H9 (cell line): ENCODE measurements at regions not wholly inside any gene's neighbourhood (a gene's known extent, or its start where the extent isn't known, plus 50 kb on each side); places are given as distances from the start of the nearest gene placed in this dataset.

Experiments
- DNase-seq: peaks from one replicate; pipeline ENCODE4 v3.0.0-alpha.2; 2017
- H2AFZ ChIP-seq: one replicate; pipeline ENCODE4 v1.6.1; 2013; ENCODE audit warnings: mild to moderate bottlenecking, low read length, control low read depth, moderate library complexity
- H2AK5ac ChIP-seq: 2 replicates; pipeline ENCODE4 v1.6.1; 2013; ENCODE audit warnings: low read length, control low read depth, mixed read lengths; ENCODE audit not compliant: insufficient read length
- H2BK120ac ChIP-seq: one replicate; pipeline ENCODE4 v1.6.1; 2013; ENCODE audit warnings: low read depth, mild to moderate bottlenecking, low read length, control low read depth, inconsistent platforms; ENCODE audit not compliant: poor library complexity, severe bottlenecking
- H2BK12ac ChIP-seq: 2 replicates; pipeline ENCODE4 v1.6.1; 2013; ENCODE audit warnings: low read length, control low read depth, mixed read lengths, low read depth; ENCODE audit not compliant: insufficient read length
- H2BK15ac ChIP-seq: 2 replicates; pipeline ENCODE4 v1.6.1; 2013; ENCODE audit warnings: low read depth, low read length, control low read depth
- H2BK20ac ChIP-seq: one replicate; pipeline ENCODE4 v1.6.1; 2013; ENCODE audit warnings: low read depth, mild to moderate bottlenecking, low read length, control low read depth, inconsistent platforms; ENCODE audit not compliant: poor library complexity, severe bottlenecking
- H2BK5ac ChIP-seq: 2 replicates; pipeline ENCODE4 v1.6.1; 2013; ENCODE audit warnings: low read length, control low read depth, mixed read lengths; ENCODE audit not compliant: insufficient read length
- H3K14ac ChIP-seq: 2 replicates; pipeline ENCODE4 v1.6.1; 2013; ENCODE audit warnings: low read length, control low read depth; ENCODE audit not compliant: insufficient read depth
- H3K18ac ChIP-seq: 2 replicates; pipeline ENCODE4 v1.6.1; 2013; ENCODE audit warnings: low read depth, mild to moderate bottlenecking, mixed read lengths, low read length, control low read depth; ENCODE audit not compliant: insufficient read length
- H3K23ac ChIP-seq: 2 replicates; pipeline ENCODE4 v1.6.1; 2013; ENCODE audit warnings: low read length, control low read depth, mixed read lengths, low read depth; ENCODE audit not compliant: insufficient read length
- H3K23me2 ChIP-seq: 2 replicates; pipeline ENCODE4 v1.6.1; 2013; ENCODE audit warnings: low read depth, mild to moderate bottlenecking, mixed read lengths, low read length, control low read depth; ENCODE audit not compliant: insufficient read length, poor library complexity, severe bottlenecking
- H3K27ac ChIP-seq: 2 replicates; pipeline ENCODE4 v1.5.1; 2013; ENCODE audit warnings: low read length, control low read depth, mixed read lengths, low read depth; ENCODE audit not compliant: insufficient read length
- H3K27me3 ChIP-seq: 2 replicates; pipeline ENCODE4 v1.6.1; 2013; ENCODE audit warnings: low read length, control low read depth, inconsistent platforms; ENCODE audit not compliant: insufficient read depth
- H3K4ac ChIP-seq: 2 replicates; pipeline ENCODE4 v1.6.1; 2013; ENCODE audit warnings: low read depth, mild to moderate bottlenecking, control low read depth, inconsistent platforms, low read length, moderate library complexity
- H3K4me1 ChIP-seq: 2 replicates; pipeline ENCODE4 v1.6.1; 2013; ENCODE audit warnings: low read length, control low read depth, inconsistent platforms; ENCODE audit not compliant: insufficient read depth
- H3K4me2 ChIP-seq: 2 replicates; pipeline ENCODE4 v1.6.1; 2013; ENCODE audit warnings: low read length, control low read depth, mixed read lengths; ENCODE audit not compliant: insufficient read length, insufficient read depth
- H3K56ac ChIP-seq: 2 replicates; pipeline ENCODE4 v1.6.1; 2013; ENCODE audit warnings: low read depth, mild to moderate bottlenecking, mixed read lengths, low read length, control low read depth; ENCODE audit not compliant: insufficient read length
- H3K79me1 ChIP-seq: 2 replicates; pipeline ENCODE4 v1.6.1; 2013; ENCODE audit warnings: low read depth, mild to moderate bottlenecking, moderate library complexity, low read length, control low read depth, inconsistent platforms; ENCODE audit not compliant: insufficient read depth, poor library complexity, severe bottlenecking
- H3K79me2 ChIP-seq: 2 replicates; pipeline ENCODE4 v1.6.1; 2013; ENCODE audit warnings: low read length, control low read depth, inconsistent platforms; ENCODE audit not compliant: insufficient read depth
- H3K9ac ChIP-seq: 2 replicates; pipeline ENCODE4 v1.6.1; 2013; ENCODE audit warnings: low read length, control low read depth, mixed read lengths; ENCODE audit not compliant: insufficient read length; ENCODE audit errors: extremely low read depth
- H3K9me3 ChIP-seq: one replicate; pipeline ENCODE4 v1.6.1; 2013; ENCODE audit warnings: low read depth, low read length, inconsistent platforms; ENCODE audit not compliant: control insufficient read depth
- H3T11ph ChIP-seq: one replicate; pipeline ENCODE4 v1.6.1; 2013; ENCODE audit warnings: mild to moderate bottlenecking, low read length, control low read depth, inconsistent platforms
- H4K20me1 ChIP-seq: one replicate; pipeline ENCODE4 v1.6.1; 2013; ENCODE audit not compliant: control insufficient read depth, insufficient read length, insufficient read depth
- H4K5ac ChIP-seq: 2 replicates; pipeline ENCODE4 v1.6.1; 2013; ENCODE audit warnings: low read depth, mild to moderate bottlenecking, mixed read lengths, low read length, control low read depth; ENCODE audit not compliant: insufficient read length
- H4K8ac ChIP-seq: replicated peaks from 2 replicates; pipeline ENCODE4 v1.6.1; 2013; ENCODE audit warnings: low read length, control low read depth, mixed read lengths, low read depth; ENCODE audit not compliant: insufficient read length
- H4K91ac ChIP-seq: 2 replicates; pipeline ENCODE4 v1.6.1; 2013; ENCODE audit warnings: low read depth, mild to moderate bottlenecking, moderate library complexity, mixed read lengths, low read length, control low read depth; ENCODE audit not compliant: insufficient read length
- H3K27ac Mint-ChIP-seq, 3 experiments: 2 replicates in 2 of 3; 3 replicates in 1 of 3; pipeline ENCODE4 v1.8.0; 2020 to 2021; ENCODE audit warnings: mixed read lengths in 3 of 3, mild to moderate bottlenecking in 1 of 3, moderate library complexity in 1 of 3
- H3K27me3 Mint-ChIP-seq: 2 replicates; pipeline ENCODE4 v1.8.0; 2021; ENCODE audit warnings: low read depth, mild to moderate bottlenecking, moderate library complexity, mixed read lengths
- H3K36me3 Mint-ChIP-seq, 3 experiments: 2 replicates in 2 of 3; 3 replicates in 1 of 3; pipeline ENCODE4 v1.8.0; 2020 to 2021; ENCODE audit warnings: low read depth in 3 of 3, mixed read lengths in 3 of 3; ENCODE audit not compliant: insufficient read depth in 1 of 3
- H3K4me1 Mint-ChIP-seq, 2 experiments: 2 replicates each; pipeline ENCODE4 v1.8.0; 2020; ENCODE audit warnings: mixed read lengths in 2 of 2
- H3K4me3 Mint-ChIP-seq, 2 experiments: 2 replicates in 1 of 2; 3 replicates in 1 of 2; pipeline ENCODE4 v1.8.0; 2020 to 2021; ENCODE audit warnings: mild to moderate bottlenecking in 2 of 2, mixed read lengths in 2 of 2, moderate library complexity in 1 of 2
- H3K9me3 Mint-ChIP-seq, 2 experiments: 2 replicates in 1 of 2; 3 replicates in 1 of 2; pipeline ENCODE4 v1.8.0; 2020; ENCODE audit warnings: mild to moderate bottlenecking in 2 of 2, mixed read lengths in 2 of 2, moderate library complexity in 1 of 2
- CTCF ChIP-seq: fragments of 200-600 bp; sonication (generic); conservative IDR thresholded peaks from 3 replicates; pipeline ENCODE4 v1.8.0; 2021; ENCODE audit warnings: antibody characterized with exemption, mild to moderate bottlenecking
- WGBS: extraction: QIAGEN DNeasy Blood & Tissue Kit; methylation state at CpG from one replicate; pipeline ENCODE4 v1.1.7; 2013; ENCODE audit warnings: missing lambda C conversion rate, low lambda C conversion rate, mixed read lengths; ENCODE audit not compliant: insufficient read length; ENCODE audit errors: extremely low coverage; 5-methylcytosine and 5-hydroxymethylcytosine counted together

- H3K4me1 ChIP-seq: no peaks in the 10 kb centered on the region
- H3K4me3 Mint-ChIP-seq: no peak overlapping the region
- H3K27ac Mint-ChIP-seq: no peak overlapping the region
- no peaks in the 10 kb centered on the region for H3K36me3 Mint-ChIP-seq
- no peaks in the 10 kb centered on the region for H3K23me2 ChIP-seq
- no peak for TF ChIP-seq CTCF
- H3K18ac ChIP-seq: no peak overlapping the region
- H2BK12ac ChIP-seq: no peak overlapping the region
- H3K56ac ChIP-seq: no peak overlapping the region
- H3K14ac ChIP-seq: no peak overlapping the region
- H2BK15ac ChIP-seq: no peak overlapping the region
- H4K91ac ChIP-seq: no peak overlapping the region
- H3K4ac ChIP-seq: no peak overlapping the region
- no peaks in the 10 kb centered on the region for H3K9me3 ChIP-seq
- no peaks in the 10 kb centered on the region for H3K79me1 ChIP-seq
- no peak overlapping the region for H2BK5ac ChIP-seq
- no peaks in the 10 kb centered on the region for H4K20me1 ChIP-seq
- no peaks in the 10 kb centered on the region for H3K27me3 ChIP-seq
- H4K5ac ChIP-seq: no peak overlapping the region
- H3K27ac ChIP-seq: no peak overlapping the region
- no peak overlapping the region for H3K23ac ChIP-seq
- no peak overlapping the region for H3K9ac ChIP-seq
- H3K4me2 ChIP-seq: no peak overlapping the region
- H2AK5ac ChIP-seq: no peak overlapping the region
- no peaks in the 10 kb centered on the region for H3K4me1 Mint-ChIP-seq
- H3K27me3 Mint-ChIP-seq: no peaks in the 10 kb centered on the region
- no peak overlapping the region for H2BK120ac ChIP-seq
- no peak for DNase-seq
- H4K8ac ChIP-seq: no peak overlapping the region
- no peak overlapping the region for H3T11ph ChIP-seq
- H2AFZ ChIP-seq: no peak overlapping the region
- no peaks in the 10 kb centered on the region for H3K9me3 Mint-ChIP-seq
- no peaks in the 10 kb centered on the region for H3K79me2 ChIP-seq
- H2BK20ac ChIP-seq: no peak overlapping the region
- no CpG with 5 or more reads among the region's 1 CpG for WGBS
Observed at GRCh38 chr16:59604354-59604753, 870.2 kb upstream of the GOT2 start.
